Endothelial cell of umbilical vein (primary cell): ENCODE measurements at regions not wholly inside any gene's neighbourhood (a gene's known extent, or its start where the extent isn't known, plus 50 kb on each side); places are given as distances from the start of the nearest gene placed in this dataset.

Experiments
- BruUV-seq: library from RNA; stranded (reverse); fragments of 400-500 nt; replicated peaks from 2 replicates; lab custom pipeline; 2021; lab: Mats Ljungman, UMichigan
- CTCF ChIA-PET: fragments of 300-600, 350-600 bp; sonication (Branson Sonifier 250); formaldehyde crosslinking; loops from one replicate; lab custom pipeline; 2021; ENCODE audit warnings: antibody characterized with exemption, inconsistent platforms; lab: Charles Lee
- POLR2A ChIA-PET: fragments of 300-600, 350-600 bp; sonication (Branson Sonifier 250); formaldehyde crosslinking; loops from one replicate; lab custom pipeline; 2021; ENCODE audit warnings: antibody characterized with exemption, inconsistent platforms; lab: Charles Lee
- DNase-seq: peaks from one replicate; pipeline ENCODE4 v3.0.0-alpha.2; 2011; ENCODE audit warnings: low read depth, low spot score
- FAIRE-seq: peaks from 2 replicates; lab custom pipeline; 2011; peaks lifted over from hg19 to GRCh38; lab: Jason Lieb, UNC
- H2AFZ ChIP-seq: 2 replicates; pipeline ENCODE4 v1.6.0; 2012; ENCODE audit warnings: low read depth, low read length, control low read depth, inconsistent platforms
- H3K27ac ChIP-seq: 2 replicates; pipeline ENCODE4 v1.5.1; 2011; ENCODE audit warnings: low read depth, mild to moderate bottlenecking, control low read depth, low read length, moderate library complexity; ENCODE audit not compliant: insufficient read depth
- H3K27me3 ChIP-seq, 2 experiments: 2 replicates each; pipeline versions ENCODE4 v1.6.0 to v1.6.1; 2011; ENCODE audit warnings: low read length in 2 of 2, mixed read lengths in 1 of 2; ENCODE audit not compliant: control insufficient read depth in 2 of 2, insufficient read depth in 2 of 2
- H3K36me3 ChIP-seq, 2 experiments: 2 replicates in 1 of 2; 3 replicates in 1 of 2; pipeline ENCODE4 v1.5.1; 2011; ENCODE audit warnings: low read length in 2 of 2, mild to moderate bottlenecking in 1 of 2, moderate library complexity in 1 of 2; ENCODE audit not compliant: control insufficient read depth in 2 of 2, insufficient read depth in 2 of 2; ENCODE audit errors: extremely low read depth in 1 of 2
- H3K4me1 ChIP-seq: 3 replicates; pipeline ENCODE4 v1.5.1; 2011; ENCODE audit warnings: mild to moderate bottlenecking, low read length; ENCODE audit not compliant: control insufficient read depth, insufficient read depth; ENCODE audit errors: extremely low read depth
- H3K4me2 ChIP-seq: 2 replicates; pipeline ENCODE4 v1.6.1; 2011; ENCODE audit warnings: low read length, control low read depth, mixed read lengths; ENCODE audit not compliant: insufficient read depth
- H3K4me3 ChIP-seq, 3 experiments: fragments of 200-600 bp in 1 of 3; sonication (generic), shearing (Covaris generic) in 1 of 3; replicated peaks in 1 of 3; 2 replicates each; pipeline ENCODE4 v1.5.1; 2011 to 2016; ENCODE audit warnings: control low read depth in 3 of 3, low read length in 3 of 3, mild to moderate bottlenecking in 2 of 3, inconsistent platforms in 1 of 3, low read depth in 1 of 3, moderate library complexity in 1 of 3; ENCODE audit not compliant: insufficient read depth in 1 of 3
- H3K79me2 ChIP-seq: 2 replicates; pipeline ENCODE4 v1.6.0; 2012; ENCODE audit warnings: low read length, inconsistent platforms; ENCODE audit not compliant: control insufficient read depth, insufficient read depth
- H3K9ac ChIP-seq: replicated peaks from 2 replicates; pipeline ENCODE3; 2011; ENCODE audit warnings: low read length, control low read depth; ENCODE audit not compliant: insufficient read depth; ENCODE audit errors: extremely low read depth
- H3K9me1 ChIP-seq: replicated peaks from 3 replicates; pipeline ENCODE4 v1.6.0; 2011; ENCODE audit warnings: mild to moderate bottlenecking, low read length; ENCODE audit not compliant: control insufficient read depth, insufficient read depth; ENCODE audit errors: extremely low read depth
- H3K9me3 ChIP-seq: replicated peaks from 2 replicates; pipeline ENCODE4 v1.5.1; 2012; ENCODE audit warnings: low read length, inconsistent platforms; ENCODE audit not compliant: control insufficient read depth, insufficient read depth
- H4K20me1 ChIP-seq: replicated peaks from 2 replicates; pipeline ENCODE3; 2011; ENCODE audit warnings: mild to moderate bottlenecking, low read length; ENCODE audit not compliant: control insufficient read depth, insufficient read depth; ENCODE audit errors: extremely low read depth
- CTCF ChIP-seq, 2 donors: IDR thresholded peaks; 1 replicate in 1 of 2; 2 replicates in 1 of 2; pipeline ENCODE4 v1.5.1; 2011; ENCODE audit warnings: low read length in 2 of 2, mild to moderate bottlenecking in 2 of 2, moderate library complexity in 2 of 2, control low read depth in 1 of 2, inconsistent platforms in 1 of 2, low read depth in 1 of 2; ENCODE audit not compliant: insufficient read depth in 1 of 2; ENCODE audit errors: extremely low read depth in 1 of 2
- EZH2 ChIP-seq: IDR thresholded peaks from 2 replicates; pipeline ENCODE4 v1.6.1; 2012; ENCODE audit warnings: borderline replicate concordance, low read depth, mild to moderate bottlenecking, moderate library complexity, low read length, inconsistent platforms; ENCODE audit not compliant: severe bottlenecking
- FOS ChIP-seq: IDR thresholded peaks from 2 replicates; pipeline ENCODE4 v1.6.1; 2011; ENCODE audit warnings: mild to moderate bottlenecking, low read length, moderate library complexity, borderline replicate concordance; ENCODE audit not compliant: insufficient read depth
- GATA2 ChIP-seq: IDR thresholded peaks from 2 replicates; pipeline ENCODE4 v1.7.0; 2011; ENCODE audit warnings: low read depth, mild to moderate bottlenecking, moderate library complexity, mixed read lengths, low read length; ENCODE audit not compliant: insufficient read length, insufficient read depth
- JUN ChIP-seq: IDR thresholded peaks from 2 replicates; pipeline ENCODE4 v1.6.1; 2011; ENCODE audit warnings: borderline replicate concordance, low read depth; ENCODE audit not compliant: insufficient read length, insufficient read depth
- MYC ChIP-seq: IDR thresholded peaks from one replicate; pipeline ENCODE4 v1.6.1; 2011; ENCODE audit warnings: mild to moderate bottlenecking, low read depth, low read length
- POLR2A ChIP-seq: IDR thresholded peaks from 2 replicates; pipeline ENCODE4 v1.6.1; 2012; ENCODE audit warnings: low read depth, mild to moderate bottlenecking, control low read depth, low read length
- POLR2AphosphoS5 ChIP-seq: IDR thresholded peaks from 2 replicates; pipeline ENCODE4 v1.6.1; 2012; ENCODE audit warnings: low read depth, mild to moderate bottlenecking, control low read depth, low read length, moderate library complexity; ENCODE audit not compliant: insufficient read depth
- dilution Hi-C: fragments of 300-500 bp; cut with MboI; formaldehyde crosslinking; loops from one replicate; pipeline ENCODE4 v1.15.0; 2019; ENCODE audit warnings: low sequenced_read_pairs; ENCODE audit not compliant: extremely low pct_ligation_motif_present
- intact Hi-C: fragments of 100-400 bp; cut with micrococcal nuclease; formaldehyde crosslinking; loops from one replicate; pipeline ENCODE4 v1.10.0; 2022
- TF ChIP-seq, protein P1 (sequence below): IDR thresholded peaks from 2 replicates; pipeline ENCODE4 v1.6.1; 2011; ENCODE audit not compliant: insufficient read depth, insufficient read length

DNA sequence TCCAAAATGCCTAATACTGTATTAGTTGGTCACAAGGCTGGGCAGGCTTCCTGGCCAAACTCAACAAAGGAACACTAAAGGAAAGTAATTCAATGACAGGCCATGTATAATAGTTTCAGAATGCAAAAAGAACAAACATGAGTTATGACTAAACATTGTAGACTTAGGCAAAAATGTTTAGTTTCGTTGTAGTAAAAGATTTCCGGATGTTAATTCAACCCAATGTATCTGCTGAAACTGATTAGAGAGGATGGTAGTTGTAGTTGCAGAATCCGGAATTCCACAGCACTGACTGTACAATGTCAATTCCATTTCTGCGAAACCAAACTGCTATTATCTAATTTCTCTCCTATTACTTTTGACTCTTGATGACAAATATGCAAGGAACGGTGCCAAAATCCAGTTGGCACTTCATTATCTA lies 117.9 kb upstream of the FST start:
- H3K4me1 ChIP-seq: peaks cover 12% of the 10 kb centered on the region
- peak overlapping the region; percentile 82 for H3K27ac ChIP-seq
- intact Hi-C loops (loop anchor here (1.0 to 5.0 kb wide), 4 partner anchors 57 to 115 kb away; no protein-coding TSS in a partner anchor), dilution Hi-C loops (no loop called here)
- no peak overlapping the region for H3K9ac ChIP-seq
- no peaks in the 10 kb centered on the region for H3K9me1 ChIP-seq
- no peaks in the 10 kb centered on the region for H3K79me2 ChIP-seq
- CTCF ChIA-PET: interaction anchor here (1.2 to 1.5 kb wide), 2 partner anchors 56 to 100 kb away, joined by 3 to 5 read pairs; no protein-coding TSS in a partner anchor
- TF ChIP-seq EZH2 (no peak), POLR2A (peak; percentile 46), POLR2AphosphoS5 (peak; percentile 72), FOS (peak; percentile 94), MYC (no peak), GATA2 (peak; percentile 94), JUN (peak; percentile 68), CTCF (IDR thresholded peaks at IDR 0.05; ENCODE audit: extremely low read depth in 1 of 2, insufficient read depth in 1 of 2, low read depth in 1 of 2, low read length in 2 of 2) (no peak)
- TF ChIP-seq, protein P1, sequence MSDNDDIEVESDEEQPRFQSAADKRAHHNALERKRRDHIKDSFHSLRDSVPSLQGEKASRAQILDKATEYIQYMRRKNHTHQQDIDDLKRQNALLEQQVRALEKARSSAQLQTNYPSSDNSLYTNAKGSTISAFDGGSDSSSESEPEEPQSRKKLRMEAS: no peak
- no peaks in the 10 kb centered on the region for H3K27me3 ChIP-seq
- POLR2A ChIA-PET: no interaction called here
- BruUV-seq: no TSS peak
- H2AFZ ChIP-seq: no peak overlapping the region
- peak; percentile 92 for DNase-seq
- H3K9me3 ChIP-seq: no peaks in the 10 kb centered on the region
- H3K4me2 ChIP-seq: no peak overlapping the region
- no peak overlapping the region for H3K4me3 ChIP-seq
- FAIRE-seq: peak; percentile 71
- no peaks in the 10 kb centered on the region for H4K20me1 ChIP-seq
- no peaks in the 10 kb centered on the region for H3K36me3 ChIP-seq
